HG03139 (cell line): ENCODE measurements at regions not wholly inside any gene's neighbourhood (a gene's known extent, or its start where the extent isn't known, plus 50 kb on each side); places are given as distances from the start of the nearest gene placed in this dataset.
"Not testable (repeated sequence)": the region's sequence is repeated elsewhere in the genome, so short reads cannot be mapped to it uniquely, and the experiment has no call there.

ENCODE experiments used
- ATAC-seq: cut with Tn5 transposase; IDR thresholded peaks from one replicate; pipeline ENCODE4 v1.9.1; 2021; ENCODE audit not compliant: unreplicated experiment

GRCh38 chr10:84626397-84627087 is 298.2 kb downstream of the CCSER2 start:
- ATAC-seq = no peak

- no peak for ATAC-seq
These were observed 304.5 kb downstream of the CCSER2 start for GRCh38 chr10:84632866-84633265.

GRCh38 chr10:84634636-84635035 is 306.2 kb downstream of the CCSER2 start:
- no peak for ATAC-seq

GRCh38 chr10:84650628-84651027 is 322.2 kb downstream of the CCSER2 start:
- ATAC-seq = not testable (repeated sequence)

- peak; percentile 94 for ATAC-seq
These were observed 326.3 kb downstream of the CCSER2 start for GRCh38 chr10:84654671-84655070.

- no peak for ATAC-seq
These were observed 330.6 kb downstream of the CCSER2 start for GRCh38 chr10:84659027-84659426.

- no peak for ATAC-seq
These were observed 331.4 kb downstream of the CCSER2 start for GRCh38 chr10:84659497-84660439.

GRCh38 chr10:84660450-84661159 is 332.2 kb downstream of the CCSER2 start:
- ATAC-seq = no peak

- ATAC-seq = no peak
These were observed 336.8 kb downstream of the CCSER2 start for GRCh38 chr10:84665211-84665610.

- no peak for ATAC-seq
These were observed 337.6 kb downstream of the CCSER2 start for GRCh38 chr10:84665883-84666463.

GRCh38 chr10:84668186-84668763 is 339.9 kb downstream of the CCSER2 start:
- ATAC-seq = no peak

- no peak for ATAC-seq
These were observed 346.7 kb downstream of the CCSER2 start for GRCh38 chr10:84675060-84675459.

- ATAC-seq = no peak
These were observed 348.1 kb downstream of the CCSER2 start for GRCh38 chr10:84676536-84676935.

GRCh38 chr10:84681781-84682180 is 353.4 kb downstream of the CCSER2 start:
- ATAC-seq = no peak

GRCh38 chr10:84683550-84683949 is 355.2 kb downstream of the CCSER2 start:
- no peak for ATAC-seq

GRCh38 chr10:84683980-84684740 is 355.8 kb downstream of the CCSER2 start:
- ATAC-seq = no peak

- ATAC-seq = no peak
These were observed 356.8 kb downstream of the CCSER2 start for GRCh38 chr10:84685047-84685660.

GRCh38 chr10:84693006-84693405 is 364.6 kb downstream of the CCSER2 start:
- no peak for ATAC-seq

- ATAC-seq = no peak
These were observed 367.5 kb downstream of the CCSER2 start for GRCh38 chr10:84695902-84696301.

- ATAC-seq = no peak
These were observed 368.2 kb downstream of the CCSER2 start for GRCh38 chr10:84696610-84697009.
